SK-MEL-5 (cell line): ENCODE measurements at regions not wholly inside any gene's neighbourhood (a gene's known extent, or its start where the extent isn't known, plus 50 kb on each side); places are given as distances from the start of the nearest gene placed in this dataset.

ENCODE experiments used
- DNase-seq: peaks from one replicate; pipeline ENCODE4 v3.0.0-alpha.2; 2016; ENCODE audit warnings: low read depth, low spot score
- in situ Hi-C: cut with HindIII; loops from 2 replicates; pipeline ENCODE4 v1.10.0; 2016; ENCODE audit warnings: low sequenced_read_pairs, high pct_unique_total_duplicates, low pct_unique_long_range_greater_than_20kb

DNA sequence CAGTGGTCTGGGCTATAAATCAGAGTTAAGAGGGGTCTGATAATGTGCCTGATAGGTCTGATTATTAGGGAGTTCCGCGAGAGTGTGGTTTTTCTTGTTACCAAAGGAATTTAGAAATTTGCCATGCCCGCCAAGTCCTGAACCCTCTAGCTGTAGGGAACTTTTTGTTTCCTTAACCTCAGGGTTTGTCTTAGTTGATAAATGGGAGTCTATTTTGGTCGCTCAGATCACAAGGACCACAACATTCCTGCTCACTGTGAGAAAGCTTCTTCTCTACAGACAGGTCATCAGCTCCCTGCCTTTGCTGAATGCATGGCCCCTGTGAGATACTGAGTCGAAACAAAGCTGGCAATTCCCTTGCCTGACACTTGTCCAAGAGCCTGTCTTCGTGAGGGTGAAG is 497.8 kb downstream of the HS3ST4 start:
- in situ Hi-C loops = no loop called here
- no peak for DNase-seq

DNA sequence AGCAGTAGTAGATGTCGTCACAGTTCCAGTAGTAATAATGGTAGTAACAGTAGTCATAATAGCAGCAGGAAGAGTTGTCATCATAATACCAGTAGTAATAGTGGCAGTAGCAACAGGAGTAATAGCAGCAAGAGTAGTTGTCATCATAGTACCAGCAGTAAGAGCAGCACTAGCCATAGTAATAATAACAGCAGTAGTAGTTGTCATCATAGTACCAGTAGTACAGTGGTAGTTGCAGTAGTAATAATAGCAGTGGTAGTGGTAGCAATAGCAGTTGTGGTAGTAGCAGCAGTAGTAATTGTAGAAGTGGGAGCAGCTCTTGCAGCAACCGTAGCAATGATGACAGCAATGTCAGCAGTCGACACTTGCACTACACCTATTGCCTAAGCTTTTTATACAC is 502.8 kb downstream of the HS3ST4 start:
- in situ Hi-C loops = no loop called here
- no peak for DNase-seq

- DNase-seq = no peak
Measured at GRCh38 chr16:26195225-26195624, 503.5 kb downstream of the HS3ST4 start.

GRCh38 chr16:26196310-26196709 is 504.6 kb downstream of the HS3ST4 start:
- in situ Hi-C loops = no loop called here
- no peak for DNase-seq

More at GRCh38 chr16:26195225-26195624, 503.5 kb downstream of the HS3ST4 start:
- in situ Hi-C loops = no loop called here

GRCh38 chr16:26196802-26197201 is 505.0 kb downstream of the HS3ST4 start:
- in situ Hi-C loops = no loop called here
- no peak for DNase-seq

GRCh38 chr16:26197707-26198106 is 505.9 kb downstream of the HS3ST4 start:
- no peak for DNase-seq
- in situ Hi-C loops = no loop called here

DNA sequence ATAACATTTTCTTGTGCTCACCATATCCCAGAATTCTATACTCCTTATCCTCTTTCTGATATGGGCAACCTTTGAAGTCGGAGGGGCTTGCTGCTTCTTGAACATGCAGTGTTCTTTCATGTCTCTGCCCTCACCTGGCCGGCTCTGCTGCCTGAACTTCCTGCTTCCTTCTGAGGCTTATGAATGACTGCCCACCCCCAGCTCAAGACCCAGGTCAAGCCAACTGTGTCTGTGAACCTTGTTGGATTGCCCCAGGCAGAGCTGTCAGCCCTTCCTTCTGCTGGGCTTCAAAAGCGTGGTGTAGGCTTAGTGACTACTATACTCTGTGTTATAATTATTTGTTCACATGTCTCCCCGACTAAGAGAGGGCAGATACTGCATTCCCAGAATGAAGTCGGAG is 506.5 kb downstream of the HS3ST4 start:
- in situ Hi-C loops = no loop called here
- DNase-seq = no peak

DNA sequence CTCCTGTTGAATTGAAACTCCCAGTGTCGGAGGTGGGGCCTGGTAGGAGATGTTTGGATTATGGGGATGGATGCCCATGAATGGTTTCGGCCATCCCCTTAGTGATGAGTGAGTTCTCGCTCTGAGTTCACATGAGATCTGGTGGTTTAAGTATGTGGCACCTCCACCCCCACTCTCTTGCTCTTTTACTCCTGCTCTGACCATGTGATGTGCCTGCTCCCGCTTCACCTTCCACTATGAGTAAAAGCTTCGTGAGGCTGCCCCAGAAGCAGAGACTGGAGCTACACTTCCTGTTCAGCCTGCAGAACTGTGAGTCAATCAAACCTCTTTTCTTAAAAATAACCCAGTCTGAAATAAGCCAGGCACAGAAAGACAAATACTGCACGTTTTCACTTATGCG is 512.4 kb downstream of the HS3ST4 start:
- DNase-seq = no peak
- in situ Hi-C loops = no loop called here

- no peak for DNase-seq
Measured at GRCh38 chr16:26211542-26211941, 519.8 kb downstream of the HS3ST4 start.

DNA sequence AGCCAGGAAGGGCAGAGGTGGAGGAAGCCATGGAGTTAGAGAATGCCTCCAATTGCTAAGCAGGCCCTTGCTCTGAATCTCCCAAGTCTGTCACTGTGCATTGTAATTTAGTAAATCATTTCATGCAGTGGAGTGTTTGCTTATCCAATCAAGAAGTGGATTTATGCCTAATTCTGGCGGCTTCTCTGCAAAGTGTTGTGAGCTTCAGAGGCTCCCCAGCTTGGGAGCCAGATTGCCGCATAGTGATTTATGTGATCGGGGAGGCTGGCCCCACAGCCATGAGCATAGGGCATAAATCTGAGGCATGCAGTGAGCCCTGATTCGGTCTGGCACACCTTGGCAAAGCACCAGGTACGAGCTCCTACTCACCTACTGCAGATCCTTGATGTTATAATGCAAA is 520.8 kb downstream of the HS3ST4 start:
- DNase-seq = no peak
- in situ Hi-C loops = no loop called here

More at GRCh38 chr16:26211542-26211941, 519.8 kb downstream of the HS3ST4 start:
- in situ Hi-C loops = no loop called here

GRCh38 chr16:26214581-26215174 is 522.9 kb downstream of the HS3ST4 start:
- DNase-seq = no peak
- in situ Hi-C loops = no loop called here

DNA sequence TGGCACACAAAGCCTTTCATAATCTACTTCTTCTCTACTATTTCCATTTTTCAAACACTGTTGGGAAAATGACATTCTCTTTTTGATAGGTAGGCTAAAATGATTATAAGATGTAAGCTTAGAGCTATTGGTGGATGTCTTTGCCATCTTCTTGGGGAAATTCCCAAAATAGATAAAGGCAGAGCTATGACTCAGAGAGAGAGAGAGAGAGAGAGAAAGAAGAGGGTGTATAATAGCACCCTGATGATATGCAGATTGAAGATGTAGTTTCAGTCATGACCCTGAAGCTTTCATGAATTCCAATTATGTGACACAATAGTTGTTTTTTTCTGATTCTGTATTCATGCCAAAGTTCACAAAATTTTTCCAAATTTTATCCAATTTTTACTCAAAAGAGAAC is 529.1 kb downstream of the HS3ST4 start:
- DNase-seq = no peak
- in situ Hi-C loops = no loop called here

DNA sequence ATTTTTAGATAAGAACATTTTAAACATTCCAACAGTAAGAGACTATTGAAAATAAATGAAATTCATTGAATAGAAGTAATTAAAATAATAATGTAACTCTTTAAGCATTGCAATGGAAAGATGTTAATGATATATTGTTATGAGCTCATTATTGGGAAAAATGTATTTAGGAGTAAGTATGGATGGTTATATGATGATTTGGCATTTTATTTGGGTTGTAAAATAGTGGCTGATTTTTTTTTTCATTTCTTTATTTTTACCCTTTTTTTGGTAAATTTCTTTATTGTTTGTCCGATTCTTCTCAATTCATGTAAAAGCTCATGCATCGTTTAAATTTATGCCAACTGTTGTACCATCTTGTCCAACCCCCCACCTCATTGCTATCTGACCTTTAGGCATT is 539.9 kb downstream of the HS3ST4 start:
- in situ Hi-C loops = no loop called here
- DNase-seq = no peak

DNA sequence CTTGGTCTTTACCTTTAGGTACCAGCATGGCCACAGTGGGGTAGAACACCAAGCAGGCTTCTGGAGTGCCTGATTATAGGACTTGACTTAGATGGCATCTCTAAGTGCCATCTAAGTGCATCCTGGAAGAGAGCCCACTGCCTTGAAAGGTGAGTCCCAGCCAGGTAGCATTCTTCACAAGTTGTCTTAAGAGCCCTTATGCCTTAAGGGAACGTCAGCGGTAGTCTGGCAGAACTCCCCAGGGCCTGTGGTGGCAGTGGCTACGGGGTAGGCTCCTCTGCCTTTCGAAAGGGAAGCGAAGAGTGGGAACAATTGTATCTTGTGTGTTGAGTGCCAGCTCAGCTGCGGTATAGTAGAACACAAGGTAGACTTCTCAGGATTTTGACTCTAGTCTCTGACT is 549.0 kb downstream of the HS3ST4 start:
- in situ Hi-C loops = no loop called here
- DNase-seq = no peak

DNA sequence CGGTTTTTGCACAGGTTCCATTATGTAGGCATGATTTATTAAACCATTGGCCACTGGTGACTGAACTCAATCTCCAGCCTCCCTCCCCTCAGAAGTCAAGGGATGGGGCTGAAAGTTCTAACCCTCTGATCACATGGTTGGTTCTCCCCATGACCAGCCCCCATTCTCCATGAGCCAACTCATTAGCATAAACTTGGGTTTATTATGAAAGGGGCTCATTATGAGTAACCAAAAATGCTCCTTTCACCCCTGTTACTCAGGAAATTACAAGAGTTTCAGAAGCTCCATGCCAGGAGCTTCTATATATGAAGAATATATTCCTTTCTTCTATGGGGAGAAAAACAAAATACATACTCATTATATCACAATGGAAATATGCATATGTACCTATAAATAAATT is 555.3 kb downstream of the HS3ST4 start:
- in situ Hi-C loops = no loop called here

DNA sequence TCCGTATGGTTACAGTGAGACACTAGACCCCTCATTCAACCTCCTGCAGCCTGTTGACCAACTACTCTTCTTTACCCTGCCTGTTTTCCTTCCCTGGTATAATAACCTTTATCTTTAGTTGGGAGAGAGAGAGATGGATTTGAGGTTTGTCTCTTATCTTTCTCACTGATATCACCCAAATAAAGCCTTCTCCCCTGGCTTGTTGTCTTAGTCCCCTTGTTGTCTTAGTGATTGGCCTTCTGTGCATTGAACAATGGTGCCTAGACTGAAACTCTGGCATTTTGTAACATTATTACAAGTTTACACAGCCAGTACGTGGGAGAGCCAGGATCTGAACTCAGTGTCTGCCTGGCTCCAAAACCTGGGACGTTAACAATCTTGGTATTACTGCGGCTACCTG is 560.8 kb downstream of the HS3ST4 start:
- DNase-seq = no peak
- in situ Hi-C loops = no loop called here

More for the DNA sequence above, 555.3 kb downstream of the HS3ST4 start:
- no peak for DNase-seq

- in situ Hi-C loops = no loop called here
- DNase-seq = no peak
Measured at GRCh38 chr16:26261621-26262020, 569.9 kb downstream of the HS3ST4 start.

DNA sequence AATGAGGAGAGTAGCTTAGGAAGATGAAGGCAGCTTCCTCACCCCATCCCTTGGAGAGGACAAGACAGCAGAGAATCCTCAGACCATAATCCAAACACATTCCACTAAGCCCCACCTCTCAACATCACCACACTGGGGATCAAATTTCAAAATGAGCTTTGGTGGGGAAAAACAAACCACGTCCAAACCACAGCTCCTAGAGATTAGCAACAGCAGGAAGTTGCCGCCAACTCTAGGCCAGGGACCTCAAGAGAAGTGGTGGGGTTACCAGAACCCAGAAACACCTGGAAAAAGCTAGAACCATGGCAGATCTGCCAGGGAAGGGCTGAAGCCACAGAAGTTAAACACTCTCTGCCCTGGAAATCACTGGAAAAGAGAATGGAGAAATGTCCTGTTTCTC is 571.6 kb downstream of the HS3ST4 start:
- DNase-seq = no peak

GRCh38 chr16:26267641-26268040 is 575.9 kb downstream of the HS3ST4 start:
- no peak for DNase-seq
- in situ Hi-C loops = no loop called here

More for the DNA sequence above, 571.6 kb downstream of the HS3ST4 start:
- in situ Hi-C loops = no loop called here

DNA sequence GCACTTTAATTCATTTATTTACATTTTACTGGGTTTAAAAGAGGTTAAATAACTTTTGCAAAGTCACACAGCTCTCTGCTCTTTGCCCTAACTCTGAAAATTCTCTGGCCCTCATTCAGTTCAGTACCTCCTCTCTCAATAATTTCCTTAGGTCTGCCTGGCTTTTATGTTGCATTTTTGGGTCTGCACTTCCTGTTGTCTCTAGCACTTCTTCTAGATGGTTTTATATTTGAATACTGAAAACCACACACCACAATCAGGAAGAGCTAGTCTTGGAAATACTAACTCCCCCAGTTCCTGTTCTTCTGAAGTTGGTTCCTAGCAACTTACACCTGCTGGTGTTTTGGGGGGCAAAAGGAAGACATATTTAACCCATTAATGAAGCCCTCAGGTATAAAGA is 577.9 kb downstream of the HS3ST4 start:
- in situ Hi-C loops = no loop called here
- DNase-seq = no peak
